Testis (tissue), 2 donors: ENCODE measurements at regions not wholly inside any gene's neighbourhood (a gene's known extent, or its start where the extent isn't known, plus 50 kb on each side); places are given as distances from the start of the nearest gene placed in this dataset.

Experiments used
- DNase-seq: peaks from one replicate; pipeline ENCODE4 v3.0.0-alpha.2; 2019
- H3K27ac ChIP-seq, 2 donors: fragments of 200-600 bp; sonication (generic); one replicate each; pipeline ENCODE4 v1.5.1; 2019
- H3K27me3 ChIP-seq: fragments of 200-600 bp; sonication (generic); one replicate; pipeline ENCODE4 v1.5.1; 2019
- H3K36me3 ChIP-seq: fragments of 200-600 bp; sonication (generic); one replicate; pipeline ENCODE4 v1.5.1; 2017; ENCODE audit warnings: low read depth; ENCODE audit errors: missing control alignments
- H3K4me1 ChIP-seq: fragments of 200-600 bp; sonication (generic); one replicate; pipeline ENCODE4 v1.5.1; 2019
- H3K4me3 ChIP-seq, 2 donors: fragments of 200-600 bp; sonication (generic); one replicate each; pipeline ENCODE4 v1.5.1; 2017 to 2019
- H3K9me3 ChIP-seq: fragments of 200-600 bp; sonication (generic); one replicate; pipeline ENCODE4 v1.5.1; 2017
- POLR2A ChIP-seq: fragments of 450-650 bp; IDR thresholded peaks from one replicate; pipeline ENCODE4 v1.6.1; 2017; ENCODE audit warnings: antibody characterized with exemption, mild to moderate bottlenecking, moderate library complexity
- WGBS, 2 donors: methylation state at CpG; one replicate each; pipeline ENCODE4 v1.1.5; 2018; 5-methylcytosine and 5-hydroxymethylcytosine counted together
- intact Hi-C: fragments of 100-400 bp; cut with DNase I; formaldehyde crosslinking; loops from one replicate; pipeline ENCODE4 v1.15.1; 2023; ENCODE audit warnings: low total_unique reads
- TF ChIP-seq, protein P1 (sequence below), 3 experiments: fragments of 450-650 bp in 2 of 3; fragments of 200-600 bp in 1 of 3; sonication (generic) in 1 of 3; IDR thresholded peaks; one replicate each; pipeline ENCODE4 v1.5.1; 2016 to 2019; ENCODE audit warnings: antibody characterized with exemption in 3 of 3, mild to moderate bottlenecking in 2 of 3, moderate library complexity in 1 of 3

DNA sequence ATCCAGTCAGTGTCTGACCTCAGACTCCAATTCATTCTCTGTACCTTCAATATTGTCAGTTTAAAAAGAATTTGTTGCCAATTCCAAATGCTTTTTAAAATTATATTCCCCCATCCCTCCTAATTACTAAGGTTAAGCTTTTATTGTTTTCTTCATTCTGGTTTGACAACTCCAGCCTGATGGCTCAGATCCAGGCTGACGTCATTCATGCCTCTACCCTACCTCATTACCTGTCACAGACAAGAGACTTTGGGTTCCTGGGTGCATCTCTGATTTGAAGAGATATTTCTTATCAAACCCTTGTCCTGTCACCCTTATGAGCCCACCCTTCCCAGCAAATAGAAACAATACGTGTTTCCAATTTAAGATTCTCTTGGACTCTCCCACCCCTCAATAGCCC, 300.2 kb upstream of the CLNK start:
- Histone ChIP-seq H3K36me3 (no peaks in the 10 kb centered on the region), H3K27ac (no peak overlapping the region), H3K9me3 (no peaks in the 10 kb centered on the region), H3K4me3 (no peak overlapping the region), H3K27me3 (no peaks in the 10 kb centered on the region), H3K4me1 (no peaks in the 10 kb centered on the region)
- 93 to 96% methylated on average over 2 of the region's 2 CpGs for WGBS, 2 donors
- DNase-seq: no peak
- intact Hi-C loops: no loop called here
- TF ChIP-seq POLR2A: no peak
- TF ChIP-seq, protein P1, sequence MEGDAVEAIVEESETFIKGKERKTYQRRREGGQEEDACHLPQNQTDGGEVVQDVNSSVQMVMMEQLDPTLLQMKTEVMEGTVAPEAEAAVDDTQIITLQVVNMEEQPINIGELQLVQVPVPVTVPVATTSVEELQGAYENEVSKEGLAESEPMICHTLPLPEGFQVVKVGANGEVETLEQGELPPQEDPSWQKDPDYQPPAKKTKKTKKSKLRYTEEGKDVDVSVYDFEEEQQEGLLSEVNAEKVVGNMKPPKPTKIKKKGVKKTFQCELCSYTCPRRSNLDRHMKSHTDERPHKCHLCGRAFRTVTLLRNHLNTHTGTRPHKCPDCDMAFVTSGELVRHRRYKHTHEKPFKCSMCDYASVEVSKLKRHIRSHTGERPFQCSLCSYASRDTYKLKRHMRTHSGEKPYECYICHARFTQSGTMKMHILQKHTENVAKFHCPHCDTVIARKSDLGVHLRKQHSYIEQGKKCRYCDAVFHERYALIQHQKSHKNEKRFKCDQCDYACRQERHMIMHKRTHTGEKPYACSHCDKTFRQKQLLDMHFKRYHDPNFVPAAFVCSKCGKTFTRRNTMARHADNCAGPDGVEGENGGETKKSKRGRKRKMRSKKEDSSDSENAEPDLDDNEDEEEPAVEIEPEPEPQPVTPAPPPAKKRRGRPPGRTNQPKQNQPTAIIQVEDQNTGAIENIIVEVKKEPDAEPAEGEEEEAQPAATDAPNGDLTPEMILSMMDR (IDR thresholded peaks at IDR 0.05): no peak

DNA sequence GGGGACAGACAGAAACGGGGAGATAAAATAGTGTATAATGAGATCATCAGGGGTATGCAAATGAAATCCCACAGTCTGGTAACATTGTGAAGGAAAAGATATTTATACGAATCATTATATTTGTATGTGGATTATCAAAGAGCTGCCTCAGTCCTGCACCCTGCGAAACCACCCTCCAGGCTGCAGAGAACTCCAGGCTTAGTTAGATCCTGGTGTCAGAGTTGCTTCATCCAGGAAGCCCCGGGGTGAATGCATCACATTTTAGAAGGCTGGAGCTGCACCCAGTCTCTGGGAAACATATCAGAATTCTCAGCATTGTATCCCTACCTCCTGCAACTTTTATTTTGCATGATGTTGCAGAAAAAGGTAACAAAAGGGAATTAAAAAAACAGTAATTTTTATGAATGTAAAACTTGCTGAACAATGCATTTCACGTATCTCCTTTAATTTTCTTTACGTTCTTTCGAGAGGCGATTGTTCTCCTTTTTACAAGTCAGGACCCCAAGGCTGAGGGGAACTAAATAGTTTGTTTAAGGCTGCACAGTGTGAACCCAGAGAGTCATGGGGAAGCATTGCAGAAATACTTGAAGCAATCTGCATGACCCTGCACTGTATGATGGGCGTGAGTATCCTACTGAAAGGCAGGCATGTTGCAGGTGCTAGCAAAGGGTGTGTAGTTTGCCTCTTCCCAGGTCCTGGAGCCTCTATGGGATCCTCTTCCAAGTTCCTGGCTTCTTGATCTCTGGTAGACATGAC, 299.5 kb upstream of the CLNK start:
- Histone ChIP-seq H3K27ac (no peak overlapping the region), H3K4me1 (no peaks in the 10 kb centered on the region), H3K4me3 (no peak overlapping the region), H3K27me3 (no peaks in the 10 kb centered on the region), H3K36me3 (no peaks in the 10 kb centered on the region), H3K9me3 (no peaks in the 10 kb centered on the region)
- no peak for TF ChIP-seq POLR2A
- TF ChIP-seq, protein P1 (IDR thresholded peaks at IDR 0.05): no peak
- WGBS, 2 donors: 89 to 90% methylated on average over 9 of the region's 9 CpGs
- no peak for DNase-seq
- intact Hi-C loops: no loop called here

DNA sequence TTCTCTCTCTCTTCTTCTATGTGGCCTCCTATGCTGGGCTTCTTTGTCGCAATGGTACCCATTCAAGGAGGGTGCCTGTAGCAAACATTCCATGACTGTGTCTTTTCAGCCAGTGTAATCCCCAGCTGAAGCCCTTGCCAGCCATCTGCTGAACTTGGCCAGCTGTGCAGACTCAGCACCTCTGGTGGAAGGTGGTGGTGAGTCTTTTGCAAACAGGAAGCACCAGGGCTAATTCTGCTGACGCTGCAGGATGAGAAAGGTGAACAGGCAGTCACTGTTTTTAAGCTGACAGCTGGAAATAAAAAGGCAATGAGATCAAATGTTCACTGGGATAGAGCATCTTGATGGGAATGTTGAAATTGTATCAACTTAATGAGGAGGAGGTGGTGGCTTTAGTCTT, 298.7 kb upstream of the CLNK start:
- Histone ChIP-seq H3K36me3 (no peaks in the 10 kb centered on the region), H3K4me1 (no peaks in the 10 kb centered on the region), H3K27me3 (no peaks in the 10 kb centered on the region), H3K27ac (no peak overlapping the region), H3K4me3 (no peak overlapping the region), H3K9me3 (no peaks in the 10 kb centered on the region)
- DNase-seq: no peak
- WGBS, 2 donors: 70 to 79% methylated on average over 2 of the region's 2 CpGs
- intact Hi-C loops: no loop called here
- TF ChIP-seq POLR2A: no peak

DNA sequence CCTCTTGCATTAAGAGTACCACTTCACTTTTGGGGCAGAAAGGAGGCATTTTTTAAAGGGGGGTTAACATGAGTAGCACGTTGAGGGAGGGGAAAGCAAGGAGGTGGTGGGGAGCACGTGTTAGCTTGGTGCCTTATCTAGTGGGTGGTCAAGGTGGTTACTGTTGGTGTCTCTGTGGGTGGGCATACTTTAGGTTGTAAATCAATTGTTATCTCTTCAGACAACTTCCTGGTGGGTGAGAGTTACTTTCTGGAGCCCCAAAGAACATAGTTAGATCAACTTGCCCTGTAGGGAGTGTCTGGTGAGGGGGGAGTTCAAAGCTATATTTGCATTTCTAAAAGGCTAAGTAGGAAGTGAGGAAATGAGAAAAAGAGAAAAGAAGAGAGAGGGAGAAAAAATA, 297.7 kb upstream of the CLNK start:
- no peak for DNase-seq
- H3K4me1 ChIP-seq: no peaks in the 10 kb centered on the region
- no peaks in the 10 kb centered on the region for H3K9me3 ChIP-seq
- no peak for TF ChIP-seq POLR2A
- TF ChIP-seq, protein P1 (IDR thresholded peaks at IDR 0.05): no peak
- no peaks in the 10 kb centered on the region for H3K36me3 ChIP-seq
- no peak overlapping the region for H3K4me3 ChIP-seq
- WGBS, 2 donors: 40 to 59% methylated on average over 2 of the region's 2 CpGs
- H3K27ac ChIP-seq: no peak overlapping the region
- no peaks in the 10 kb centered on the region for H3K27me3 ChIP-seq
- intact Hi-C loops: no loop called here

DNA sequence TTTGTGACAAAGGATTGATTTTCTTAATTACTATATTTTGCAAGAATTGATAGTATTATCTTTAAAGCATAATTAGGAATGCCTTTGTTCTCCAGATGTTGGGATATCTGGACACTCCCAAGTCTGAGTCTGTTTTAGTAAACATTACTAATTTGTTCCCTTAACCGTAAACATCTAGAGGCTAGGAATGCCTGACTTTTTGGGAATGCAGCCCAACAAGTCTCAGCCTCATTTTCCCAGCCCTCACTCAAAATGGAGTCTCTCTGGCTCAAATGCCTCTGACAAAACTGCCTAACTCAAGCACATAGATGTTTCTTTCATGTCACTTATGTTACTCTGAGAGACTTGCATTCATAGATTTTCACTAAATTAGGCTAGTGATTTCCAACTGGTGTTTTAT, 297.0 kb upstream of the CLNK start:
- Histone ChIP-seq H3K4me3 (no peak overlapping the region), H3K27me3 (no peaks in the 10 kb centered on the region), H3K27ac (no peak overlapping the region), H3K36me3 (no peaks in the 10 kb centered on the region), H3K9me3 (no peaks in the 10 kb centered on the region), H3K4me1 (no peaks in the 10 kb centered on the region)
- TF ChIP-seq, protein P1 (IDR thresholded peaks at IDR 0.05): no peak
- TF ChIP-seq POLR2A: no peak
- WGBS, 2 donors: 62 to 73% methylated on average over 1 of the region's 1 CpG
- intact Hi-C loops: no loop called here
- DNase-seq: no peak
